ENCODE measurements at regions not wholly inside any gene's neighbourhood (a gene's known extent, or its start where the extent isn't known, plus 50 kb on each side); places are given as distances from the start of the nearest gene placed in this dataset.

DNA sequence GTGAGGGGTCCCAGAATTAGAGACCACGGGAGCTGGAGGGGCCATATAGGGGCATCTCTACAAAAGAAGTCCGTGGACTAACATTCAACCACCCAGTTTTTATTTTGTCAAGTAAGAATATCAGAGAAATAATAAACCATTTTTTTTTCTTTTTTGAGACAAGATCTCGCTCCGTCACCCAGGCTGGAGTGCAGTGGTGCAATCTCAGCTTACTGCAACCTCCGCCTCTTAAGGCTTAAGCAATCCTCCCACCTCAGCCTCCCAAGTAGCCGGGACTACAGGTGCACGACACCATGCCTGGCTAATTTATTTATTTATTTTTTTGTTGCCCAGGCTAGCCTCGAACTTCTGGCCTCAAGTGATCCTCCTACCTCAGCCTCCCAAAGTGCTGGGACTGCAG is 82.7 kb downstream of the ZFP36L2 start:
- TF ChIP-seq, protein P1, sequence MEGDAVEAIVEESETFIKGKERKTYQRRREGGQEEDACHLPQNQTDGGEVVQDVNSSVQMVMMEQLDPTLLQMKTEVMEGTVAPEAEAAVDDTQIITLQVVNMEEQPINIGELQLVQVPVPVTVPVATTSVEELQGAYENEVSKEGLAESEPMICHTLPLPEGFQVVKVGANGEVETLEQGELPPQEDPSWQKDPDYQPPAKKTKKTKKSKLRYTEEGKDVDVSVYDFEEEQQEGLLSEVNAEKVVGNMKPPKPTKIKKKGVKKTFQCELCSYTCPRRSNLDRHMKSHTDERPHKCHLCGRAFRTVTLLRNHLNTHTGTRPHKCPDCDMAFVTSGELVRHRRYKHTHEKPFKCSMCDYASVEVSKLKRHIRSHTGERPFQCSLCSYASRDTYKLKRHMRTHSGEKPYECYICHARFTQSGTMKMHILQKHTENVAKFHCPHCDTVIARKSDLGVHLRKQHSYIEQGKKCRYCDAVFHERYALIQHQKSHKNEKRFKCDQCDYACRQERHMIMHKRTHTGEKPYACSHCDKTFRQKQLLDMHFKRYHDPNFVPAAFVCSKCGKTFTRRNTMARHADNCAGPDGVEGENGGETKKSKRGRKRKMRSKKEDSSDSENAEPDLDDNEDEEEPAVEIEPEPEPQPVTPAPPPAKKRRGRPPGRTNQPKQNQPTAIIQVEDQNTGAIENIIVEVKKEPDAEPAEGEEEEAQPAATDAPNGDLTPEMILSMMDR (conservative IDR thresholded peaks at IDR 0.05; ENCODE audit: low read depth in 2 of 2) = no peak
- TF ChIP-seq, protein P2, sequence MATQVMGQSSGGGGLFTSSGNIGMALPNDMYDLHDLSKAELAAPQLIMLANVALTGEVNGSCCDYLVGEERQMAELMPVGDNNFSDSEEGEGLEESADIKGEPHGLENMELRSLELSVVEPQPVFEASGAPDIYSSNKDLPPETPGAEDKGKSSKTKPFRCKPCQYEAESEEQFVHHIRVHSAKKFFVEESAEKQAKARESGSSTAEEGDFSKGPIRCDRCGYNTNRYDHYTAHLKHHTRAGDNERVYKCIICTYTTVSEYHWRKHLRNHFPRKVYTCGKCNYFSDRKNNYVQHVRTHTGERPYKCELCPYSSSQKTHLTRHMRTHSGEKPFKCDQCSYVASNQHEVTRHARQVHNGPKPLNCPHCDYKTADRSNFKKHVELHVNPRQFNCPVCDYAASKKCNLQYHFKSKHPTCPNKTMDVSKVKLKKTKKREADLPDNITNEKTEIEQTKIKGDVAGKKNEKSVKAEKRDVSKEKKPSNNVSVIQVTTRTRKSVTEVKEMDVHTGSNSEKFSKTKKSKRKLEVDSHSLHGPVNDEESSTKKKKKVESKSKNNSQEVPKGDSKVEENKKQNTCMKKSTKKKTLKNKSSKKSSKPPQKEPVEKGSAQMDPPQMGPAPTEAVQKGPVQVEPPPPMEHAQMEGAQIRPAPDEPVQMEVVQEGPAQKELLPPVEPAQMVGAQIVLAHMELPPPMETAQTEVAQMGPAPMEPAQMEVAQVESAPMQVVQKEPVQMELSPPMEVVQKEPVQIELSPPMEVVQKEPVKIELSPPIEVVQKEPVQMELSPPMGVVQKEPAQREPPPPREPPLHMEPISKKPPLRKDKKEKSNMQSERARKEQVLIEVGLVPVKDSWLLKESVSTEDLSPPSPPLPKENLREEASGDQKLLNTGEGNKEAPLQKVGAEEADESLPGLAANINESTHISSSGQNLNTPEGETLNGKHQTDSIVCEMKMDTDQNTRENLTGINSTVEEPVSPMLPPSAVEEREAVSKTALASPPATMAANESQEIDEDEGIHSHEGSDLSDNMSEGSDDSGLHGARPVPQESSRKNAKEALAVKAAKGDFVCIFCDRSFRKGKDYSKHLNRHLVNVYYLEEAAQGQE (IDR thresholded peaks at IDR 0.05; ENCODE audit: unreplicated experiment) = no peak
- TF ChIP-seq POLR2AphosphoS5 (IDR thresholded peaks at IDR 0.05; ENCODE audit: low read depth) (no peak), JUNB (IDR thresholded peaks at IDR 0.05; ENCODE audit: unreplicated experiment) (no peak), EZH2phosphoT487 (IDR thresholded peaks at IDR 0.05; ENCODE audit: unreplicated experiment) (no peak), EZH2 (IDR thresholded peaks at IDR 0.05; ENCODE audit: low read depth, unreplicated experiment) (no peak), STAT1 (IDR thresholded peaks at IDR 0.05; ENCODE audit: unreplicated experiment) (no peak), CREB1 (CRISPR knock-in tag; IDR thresholded peaks at IDR 0.05; ENCODE audit: low read depth) (no peak), ZNF114 (CRISPR knock-in tag; IDR thresholded peaks at IDR 0.05) (no peak), NANOG (IDR thresholded peaks at IDR 0.05; ENCODE audit: borderline replicate concordance) (no peak), ZNF331 (CRISPR knock-in tag; IDR thresholded peaks at IDR 0.05; ENCODE audit: low read depth) (no peak)
- TF ChIP-seq, protein P3, sequence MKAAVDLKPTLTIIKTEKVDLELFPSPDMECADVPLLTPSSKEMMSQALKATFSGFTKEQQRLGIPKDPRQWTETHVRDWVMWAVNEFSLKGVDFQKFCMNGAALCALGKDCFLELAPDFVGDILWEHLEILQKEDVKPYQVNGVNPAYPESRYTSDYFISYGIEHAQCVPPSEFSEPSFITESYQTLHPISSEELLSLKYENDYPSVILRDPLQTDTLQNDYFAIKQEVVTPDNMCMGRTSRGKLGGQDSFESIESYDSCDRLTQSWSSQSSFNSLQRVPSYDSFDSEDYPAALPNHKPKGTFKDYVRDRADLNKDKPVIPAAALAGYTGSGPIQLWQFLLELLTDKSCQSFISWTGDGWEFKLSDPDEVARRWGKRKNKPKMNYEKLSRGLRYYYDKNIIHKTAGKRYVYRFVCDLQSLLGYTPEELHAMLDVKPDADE (IDR thresholded peaks at IDR 0.05) = no peak

All from GM23338 (cell line).